ENCODE measurements at regions not wholly inside any gene's neighbourhood (a gene's known extent, or its start where the extent isn't known, plus 50 kb on each side); places are given as distances from the start of the nearest gene placed in this dataset.
A peak's percentile ranks its signal among the peaks of the same experiment; 100 is the strongest.

DNA sequence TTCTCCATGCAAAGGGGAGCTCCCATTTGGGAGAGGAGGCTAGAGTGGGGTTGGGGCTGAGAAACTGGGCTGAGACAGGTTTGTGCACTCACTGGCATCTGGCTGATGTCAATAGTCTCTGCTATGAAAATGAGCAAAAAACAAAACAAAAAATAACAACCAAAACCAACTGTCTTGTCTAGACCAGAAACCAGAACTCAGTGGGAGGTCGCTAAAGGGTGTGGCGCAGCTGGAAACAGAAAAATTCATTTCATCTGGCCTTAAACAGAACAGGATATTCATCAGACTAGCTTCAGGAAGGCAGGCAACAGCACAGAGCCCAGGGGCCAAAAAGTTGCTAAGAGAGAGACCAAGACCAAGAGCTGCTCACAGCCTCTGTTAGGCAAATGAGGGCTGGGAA, 126.1 kb downstream of the THNSL2 start:
- CTCF ChIA-PET: no interaction called here

DNA sequence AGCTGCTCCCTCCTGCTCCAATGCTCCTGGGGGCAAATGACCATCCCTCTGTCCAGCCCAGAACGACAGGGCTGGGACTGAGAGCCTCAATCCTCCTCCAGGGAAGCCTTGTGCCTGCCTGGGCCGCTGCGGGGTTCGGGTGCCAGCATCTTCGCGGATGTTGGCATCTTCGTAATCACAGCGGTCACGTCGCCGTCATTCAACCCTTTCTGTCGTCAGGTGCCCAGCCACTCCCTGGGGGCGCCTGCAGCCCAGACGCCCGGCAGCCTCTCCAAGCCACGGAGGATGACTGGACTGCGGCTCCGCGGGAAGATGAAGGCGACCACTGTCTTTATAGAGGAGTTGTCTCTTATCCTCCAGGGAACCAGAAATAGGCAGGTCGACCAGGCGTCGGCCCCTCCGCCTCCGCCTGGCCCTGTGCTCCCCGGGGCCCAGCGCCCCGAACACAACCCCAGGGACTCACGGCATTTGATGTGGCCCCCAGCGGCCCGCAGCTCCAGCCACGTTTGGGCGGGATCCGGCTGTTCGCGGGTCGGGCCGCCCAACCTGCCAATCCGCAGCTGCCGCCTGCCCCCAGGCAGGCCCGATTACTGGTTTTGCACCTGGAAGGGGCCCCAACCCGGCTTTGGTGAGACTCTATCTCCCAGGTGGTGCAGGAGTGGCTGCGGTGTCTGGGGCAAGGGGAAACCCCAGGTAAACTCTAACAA, 113.9 kb downstream of the THNSL2 start:
- ATAC-seq (ENCODE audit: poor library complexity): no peak
- Histone ChIP-seq H3K27ac (ENCODE audit: low read depth in 1 of 2, low read length in 2 of 2) (no peak overlapping the region), H3K4me1 (ENCODE audit: insufficient read depth, low read length) (no peaks in the 10 kb centered on the region), H3K36me3 (ENCODE audit: insufficient read depth, low read length) (no peaks in the 10 kb centered on the region), H3K4me3 (ENCODE audit: low read length) (no peak overlapping the region), H3K9me3 (ENCODE audit: control insufficient read depth in 1 of 2, insufficient read depth in 1 of 2, low read length in 2 of 2) (peaks cover 0 to 12% of the 10 kb centered on the region in 2 experiments), H3K27me3 (ENCODE audit: control insufficient read depth in 1 of 2, insufficient read depth in 2 of 2, low read length in 2 of 2) (peaks cover 5 to 18% of the 10 kb centered on the region in 2 experiments)
- H3K4me1 Mint-ChIP-seq (ENCODE audit: low read depth): no peaks in the 10 kb centered on the region
- DNase-seq: no peak
- H3K4me3 Mint-ChIP-seq: no peak overlapping the region
- ChIA-PET CTCF (no interaction called here), POLR2A (no interaction called here)
- H3K27ac Mint-ChIP-seq: no peak overlapping the region
- H3K36me3 Mint-ChIP-seq (ENCODE audit: low read depth): no peaks in the 10 kb centered on the region
- intact Hi-C loops (cut with DNase I, micrococcal nuclease): no loop called here
- H3K27me3 Mint-ChIP-seq: peaks cover 39% of the 10 kb centered on the region
- TF ChIP-seq, protein P1, sequence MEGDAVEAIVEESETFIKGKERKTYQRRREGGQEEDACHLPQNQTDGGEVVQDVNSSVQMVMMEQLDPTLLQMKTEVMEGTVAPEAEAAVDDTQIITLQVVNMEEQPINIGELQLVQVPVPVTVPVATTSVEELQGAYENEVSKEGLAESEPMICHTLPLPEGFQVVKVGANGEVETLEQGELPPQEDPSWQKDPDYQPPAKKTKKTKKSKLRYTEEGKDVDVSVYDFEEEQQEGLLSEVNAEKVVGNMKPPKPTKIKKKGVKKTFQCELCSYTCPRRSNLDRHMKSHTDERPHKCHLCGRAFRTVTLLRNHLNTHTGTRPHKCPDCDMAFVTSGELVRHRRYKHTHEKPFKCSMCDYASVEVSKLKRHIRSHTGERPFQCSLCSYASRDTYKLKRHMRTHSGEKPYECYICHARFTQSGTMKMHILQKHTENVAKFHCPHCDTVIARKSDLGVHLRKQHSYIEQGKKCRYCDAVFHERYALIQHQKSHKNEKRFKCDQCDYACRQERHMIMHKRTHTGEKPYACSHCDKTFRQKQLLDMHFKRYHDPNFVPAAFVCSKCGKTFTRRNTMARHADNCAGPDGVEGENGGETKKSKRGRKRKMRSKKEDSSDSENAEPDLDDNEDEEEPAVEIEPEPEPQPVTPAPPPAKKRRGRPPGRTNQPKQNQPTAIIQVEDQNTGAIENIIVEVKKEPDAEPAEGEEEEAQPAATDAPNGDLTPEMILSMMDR (IDR thresholded peaks at IDR 0.05): no peak
- H3K9me3 Mint-ChIP-seq: no peaks in the 10 kb centered on the region

More for the DNA sequence above, 126.1 kb downstream of the THNSL2 start:
- no peaks in the 10 kb centered on the region for H3K27me3 ChIP-seq (ENCODE audit: control insufficient read depth in 1 of 2, insufficient read depth in 2 of 2, low read length in 2 of 2)
- no peaks in the 10 kb centered on the region for H3K9me3 ChIP-seq (ENCODE audit: control insufficient read depth in 1 of 2, insufficient read depth in 1 of 2, low read length in 2 of 2)
- no peaks in the 10 kb centered on the region for H3K4me1 ChIP-seq (ENCODE audit: insufficient read depth, low read length)
- Mint-ChIP-seq H3K4me3 (no peak overlapping the region), H3K27me3 (peaks cover 10% of the 10 kb centered on the region), H3K27ac (no peak overlapping the region), H3K36me3 (ENCODE audit: low read depth) (no peaks in the 10 kb centered on the region), H3K9me3 (no peaks in the 10 kb centered on the region), H3K4me1 (ENCODE audit: low read depth) (no peaks in the 10 kb centered on the region)
- POLR2A ChIA-PET: no interaction called here
- no peak overlapping the region for H3K4me3 ChIP-seq (ENCODE audit: low read length)
- no peak for DNase-seq
- TF ChIP-seq, protein P1 (IDR thresholded peaks at IDR 0.05): no peak
- H3K36me3 ChIP-seq (ENCODE audit: insufficient read depth, low read length): no peaks in the 10 kb centered on the region
- intact Hi-C loops (cut with DNase I, micrococcal nuclease): no loop called here
- ATAC-seq (ENCODE audit: poor library complexity): no peak
- H3K27ac ChIP-seq (ENCODE audit: low read depth in 1 of 2, low read length in 2 of 2): no peak overlapping the region

DNA sequence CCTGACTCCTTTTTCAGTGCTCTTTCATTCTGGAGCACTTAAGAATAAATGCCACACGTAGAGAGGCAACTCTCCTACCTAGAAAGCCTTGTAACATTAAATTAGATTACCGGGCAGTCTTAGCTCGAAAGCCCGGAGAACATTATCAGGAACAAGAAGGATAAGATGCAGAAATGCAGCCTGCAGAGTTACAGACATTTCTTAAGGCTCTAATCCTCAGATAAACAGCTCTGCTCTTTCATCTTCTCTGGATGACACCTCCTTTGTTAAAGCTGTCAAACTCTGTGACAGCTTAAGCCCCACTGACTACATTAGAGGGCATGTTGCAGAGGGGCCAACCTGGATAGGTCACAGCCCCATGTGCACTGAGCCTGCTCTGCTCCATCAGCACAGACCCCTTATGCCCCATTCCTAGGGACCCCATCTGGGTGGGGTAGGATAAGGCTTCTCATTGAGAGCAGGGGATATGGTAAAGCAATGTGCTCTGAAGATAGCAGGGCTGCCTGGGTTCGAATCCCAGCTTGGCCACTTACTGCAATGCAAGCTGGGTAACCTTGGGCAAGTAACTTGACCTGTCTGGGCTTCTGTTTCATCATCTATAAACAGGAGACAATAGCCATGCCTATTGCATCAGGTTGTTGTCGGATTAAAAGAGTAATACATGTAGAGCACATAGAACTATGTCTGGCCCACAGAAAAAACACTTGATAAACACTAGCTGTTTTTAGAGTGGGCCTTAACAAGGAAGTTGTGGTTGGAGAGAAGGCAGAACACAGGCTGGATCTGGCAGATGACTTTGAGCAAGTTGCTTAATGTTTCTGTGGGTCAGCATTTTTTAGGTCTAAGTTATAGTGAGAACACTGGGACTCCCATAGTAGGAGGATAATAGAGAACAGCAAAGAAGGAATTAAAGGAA, 111.4 kb downstream of the THNSL2 start:
- no peak overlapping the region for H3K4me3 Mint-ChIP-seq
- H3K4me1 Mint-ChIP-seq (ENCODE audit: low read depth): no peaks in the 10 kb centered on the region

More for the DNA sequence above, 111.4 kb downstream of the THNSL2 start:
- H3K4me3 ChIP-seq (ENCODE audit: low read length): no peak overlapping the region
- H3K36me3 ChIP-seq (ENCODE audit: insufficient read depth, low read length): no peaks in the 10 kb centered on the region
- H3K9me3 Mint-ChIP-seq: no peaks in the 10 kb centered on the region
- H3K27ac ChIP-seq (ENCODE audit: low read depth in 1 of 2, low read length in 2 of 2): no peak overlapping the region
- POLR2A ChIA-PET: no interaction called here
- intact Hi-C loops (cut with DNase I, micrococcal nuclease): no loop called here
- no peaks in the 10 kb centered on the region for H3K4me1 ChIP-seq (ENCODE audit: insufficient read depth, low read length)
- H3K36me3 Mint-ChIP-seq (ENCODE audit: low read depth): no peaks in the 10 kb centered on the region
- H3K27me3 ChIP-seq (ENCODE audit: control insufficient read depth in 1 of 2, insufficient read depth in 2 of 2, low read length in 2 of 2): peaks cover 3 to 18% of the 10 kb centered on the region in 2 experiments
- CTCF ChIA-PET: no interaction called here
- H3K27me3 Mint-ChIP-seq: peaks cover 44% of the 10 kb centered on the region
- ATAC-seq (ENCODE audit: poor library complexity): no peak
- no peak overlapping the region for H3K27ac Mint-ChIP-seq
- TF ChIP-seq, protein P1 (IDR thresholded peaks at IDR 0.05): no peak
- H3K9me3 ChIP-seq (ENCODE audit: control insufficient read depth in 1 of 2, insufficient read depth in 1 of 2, low read length in 2 of 2): peaks cover 0 to 12% of the 10 kb centered on the region in 2 experiments
- peak in 1 of 14 experiments; percentile 11 for DNase-seq
